PC-3 (cell line): ENCODE measurements at regions not wholly inside any gene's neighbourhood (a gene's known extent, or its start where the extent isn't known, plus 50 kb on each side); places are given as distances from the start of the nearest gene placed in this dataset.

Experiments used
- ATAC-seq: fragments of 200-7000 bp; cut with Tn5 transposase; 2 replicates; pipeline ENCODE4 v1.9.1; 2020; ENCODE audit warnings: mild to moderate bottlenecking, moderate library complexity
- BruUV-seq: library from RNA; stranded (reverse); fragments of 400-500 nt; replicated peaks from 2 replicates; lab custom pipeline; 2021; lab: Mats Ljungman, UMichigan
- CTCF ChIA-PET: fragments of 300-600 bp; sonication (Branson Sonifier 250); formaldehyde crosslinking; loops from one replicate; lab custom pipeline; 2022; ENCODE audit warnings: antibody characterized with exemption; lab: Charles Lee
- POLR2A ChIA-PET: fragments of 300-600 bp; sonication (Branson Sonifier 250); formaldehyde crosslinking; loops from one replicate; lab custom pipeline; 2022; ENCODE audit warnings: antibody characterized with exemption; ENCODE audit not compliant: unreplicated experiment; lab: Charles Lee
- DNase-seq: peaks from one replicate; pipeline ENCODE4 v3.0.0-alpha.2; 2015
- H2AFZ ChIP-seq: fragments of 300-600 bp; sonication (generic); 2 replicates; pipeline ENCODE4 v1.6.0; 2016; ENCODE audit warnings: antibody characterized with exemption, low read length
- H3F3A ChIP-seq: fragments of 300-600 bp; sonication (generic); one replicate; pipeline ENCODE4 v1.6.0; 2017; ENCODE audit warnings: antibody characterized with exemption, low read length, control low read depth, mild to moderate bottlenecking; ENCODE audit not compliant: unreplicated experiment
- H3K27ac ChIP-seq: fragments of 300-600 bp; sonication (generic); 2 replicates; pipeline ENCODE4 v1.5.1; 2016; ENCODE audit warnings: mild to moderate bottlenecking, low read length
- H3K27me3 ChIP-seq: fragments of 300-600 bp; sonication (generic); 2 replicates; pipeline ENCODE4 v1.6.1; 2016; ENCODE audit warnings: low read length, mixed read lengths
- H3K36me3 ChIP-seq: fragments of 300-600 bp; sonication (generic); 2 replicates; pipeline ENCODE4 v1.6.1; 2016; ENCODE audit warnings: low read depth, mixed run types, low read length, mixed read lengths
- H3K4me1 ChIP-seq: fragments of 300-600 bp; sonication (generic); 2 replicates; pipeline ENCODE4 v1.5.1; 2016; ENCODE audit warnings: low read length; ENCODE audit not compliant: insufficient read depth
- H3K4me2 ChIP-seq: fragments of 300-600 bp; sonication (generic); 2 replicates; pipeline ENCODE4 v1.6.0; 2016; ENCODE audit warnings: low read length
- H3K4me3 ChIP-seq: fragments of 300-600 bp; sonication (generic); 2 replicates; pipeline ENCODE4 v1.5.1; 2016; ENCODE audit warnings: mild to moderate bottlenecking, low read length, mixed read lengths
- H3K79me2 ChIP-seq: fragments of 300-600 bp; sonication (generic); 2 replicates; pipeline ENCODE4 v1.6.1; 2017; ENCODE audit warnings: low read length, mixed read lengths
- H3K9ac ChIP-seq: fragments of 300-600 bp; sonication (generic); 2 replicates; pipeline ENCODE4 v1.6.0; 2016; ENCODE audit warnings: mild to moderate bottlenecking, low read length
- H3K9me2 ChIP-seq: fragments of 300-600 bp; sonication (generic); replicated peaks from 2 replicates; pipeline ENCODE4 v1.6.1; 2016; ENCODE audit warnings: mixed run types, low read length, mixed read lengths
- H3K9me3 ChIP-seq: fragments of 300-600 bp; sonication (generic); 2 replicates; pipeline ENCODE4 v1.6.1; 2016; ENCODE audit warnings: low read length, mixed read lengths
- H4K20me1 ChIP-seq: fragments of 300-600 bp; sonication (generic); 2 replicates; pipeline ENCODE4 v1.6.1; 2016; ENCODE audit warnings: low read length, mixed read lengths
- EZH2 ChIP-seq: fragments of 300-600 bp; sonication (generic); IDR thresholded peaks from one replicate; pipeline ENCODE4 v1.6.1; 2017; ENCODE audit warnings: antibody characterized with exemption, mild to moderate bottlenecking, low read length; ENCODE audit not compliant: unreplicated experiment
- EZH2phosphoT487 ChIP-seq: fragments of 300-600 bp; sonication (generic); IDR thresholded peaks from 2 replicates; pipeline ENCODE4 v1.6.1; 2018; ENCODE audit warnings: mild to moderate bottlenecking, antibody characterized with exemption, low read length, borderline replicate concordance
- intact Hi-C: fragments of 100-400 bp; cut with micrococcal nuclease; formaldehyde crosslinking; loops from 2 replicates; pipeline ENCODE4 v1.9.0; 2023
- TF ChIP-seq, protein P1 (sequence below): fragments of 300-600 bp; sonication (generic); conservative IDR thresholded peaks from 2 replicates; pipeline ENCODE4 v1.5.1; 2017; ENCODE audit warnings: antibody characterized with exemption, low read depth, mild to moderate bottlenecking, low read length

DNA sequence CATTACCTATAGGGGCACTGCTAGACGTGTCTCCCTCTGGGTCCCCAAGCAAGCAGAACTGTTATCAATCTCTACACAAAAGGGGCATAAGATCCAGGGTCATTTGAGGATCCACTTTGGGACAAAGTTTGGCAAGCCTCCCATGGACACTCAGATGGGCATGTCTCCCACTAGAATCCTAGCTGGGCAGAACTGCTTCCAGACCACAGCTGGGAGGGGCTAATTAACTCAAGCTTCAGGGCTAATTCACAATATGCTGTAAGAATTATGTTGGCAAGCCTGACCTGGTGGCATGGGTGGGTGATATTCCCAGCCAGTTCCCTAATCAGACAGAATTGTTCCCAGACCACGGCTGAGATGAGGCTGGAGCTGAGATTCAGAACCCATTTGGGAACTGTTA lies 738.4 kb upstream of the FZD8 start:
- H2AFZ ChIP-seq: no peak overlapping the region
- H3K27ac ChIP-seq: no peak overlapping the region
- CTCF ChIA-PET: no interaction called here
- no TSS peak for BruUV-seq
- DNase-seq (no peak), ATAC-seq (no peak)
- POLR2A ChIA-PET: interaction anchor here (0.6 kb wide), 1 partner anchor 33 kb away, joined by 3 read pairs; no protein-coding TSS in a partner anchor
- H3K27me3 ChIP-seq: no peaks in the 10 kb centered on the region
- H3K4me3 ChIP-seq: no peak overlapping the region
- peaks cover 1% of the 10 kb centered on the region for H3K4me1 ChIP-seq
- no peaks in the 10 kb centered on the region for H3F3A ChIP-seq
- TF ChIP-seq EZH2: no peak
- TF ChIP-seq EZH2phosphoT487: no peak
- TF ChIP-seq, protein P1, sequence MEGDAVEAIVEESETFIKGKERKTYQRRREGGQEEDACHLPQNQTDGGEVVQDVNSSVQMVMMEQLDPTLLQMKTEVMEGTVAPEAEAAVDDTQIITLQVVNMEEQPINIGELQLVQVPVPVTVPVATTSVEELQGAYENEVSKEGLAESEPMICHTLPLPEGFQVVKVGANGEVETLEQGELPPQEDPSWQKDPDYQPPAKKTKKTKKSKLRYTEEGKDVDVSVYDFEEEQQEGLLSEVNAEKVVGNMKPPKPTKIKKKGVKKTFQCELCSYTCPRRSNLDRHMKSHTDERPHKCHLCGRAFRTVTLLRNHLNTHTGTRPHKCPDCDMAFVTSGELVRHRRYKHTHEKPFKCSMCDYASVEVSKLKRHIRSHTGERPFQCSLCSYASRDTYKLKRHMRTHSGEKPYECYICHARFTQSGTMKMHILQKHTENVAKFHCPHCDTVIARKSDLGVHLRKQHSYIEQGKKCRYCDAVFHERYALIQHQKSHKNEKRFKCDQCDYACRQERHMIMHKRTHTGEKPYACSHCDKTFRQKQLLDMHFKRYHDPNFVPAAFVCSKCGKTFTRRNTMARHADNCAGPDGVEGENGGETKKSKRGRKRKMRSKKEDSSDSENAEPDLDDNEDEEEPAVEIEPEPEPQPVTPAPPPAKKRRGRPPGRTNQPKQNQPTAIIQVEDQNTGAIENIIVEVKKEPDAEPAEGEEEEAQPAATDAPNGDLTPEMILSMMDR: no peak
- no peaks in the 10 kb centered on the region for H3K79me2 ChIP-seq
- no peak overlapping the region for H3K9ac ChIP-seq
- H3K36me3 ChIP-seq: no peaks in the 10 kb centered on the region
- no peaks in the 10 kb centered on the region for H3K9me3 ChIP-seq
- no peak overlapping the region for H3K4me2 ChIP-seq
- intact Hi-C loops: no loop called here
- H4K20me1 ChIP-seq: no peaks in the 10 kb centered on the region
- no peaks in the 10 kb centered on the region; the same call in 1 of the 2 replicates for H3K9me2 ChIP-seq

DNA sequence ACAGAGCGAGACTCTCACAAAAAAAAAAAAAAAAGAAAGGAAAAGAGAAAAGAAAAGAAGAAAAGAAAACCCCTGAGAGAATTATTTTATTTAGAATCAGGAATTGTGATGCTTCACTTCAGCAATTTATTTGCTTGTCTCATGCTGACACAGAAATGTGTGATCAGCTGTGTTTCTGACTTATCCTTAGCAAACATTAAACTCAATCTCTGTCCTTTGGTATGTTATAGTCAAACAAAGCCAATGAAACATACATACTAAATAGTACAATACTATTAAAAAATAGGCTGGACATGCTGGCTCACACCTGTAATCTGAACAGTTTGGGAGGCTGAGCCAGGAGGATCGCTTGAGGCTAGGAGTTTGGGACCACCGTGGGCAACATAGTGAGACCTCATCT lies 733.0 kb upstream of the FZD8 start:
- peak; percentile 99 for ATAC-seq
- Histone ChIP-seq H3K4me2 (no peak overlapping the region), H4K20me1 (no peaks in the 10 kb centered on the region), H3K4me1 (peaks cover 6% of the 10 kb centered on the region), H3K4me3 (no peak overlapping the region), H3K9me3 (no peaks in the 10 kb centered on the region), H3K79me2 (no peaks in the 10 kb centered on the region), H3K27me3 (no peaks in the 10 kb centered on the region), H3K9ac (no peak overlapping the region), H3K9me2 (no peaks in the 10 kb centered on the region), H2AFZ (peak overlapping the region; percentile 8), H3K27ac (0 out of 2 replicates have a peak overlapping the region, but pooled peaks have one; percentile 8), H3K36me3 (no peaks in the 10 kb centered on the region), H3F3A (no peaks in the 10 kb centered on the region)
- DNase-seq: peak; percentile 89
- ChIA-PET POLR2A (interaction anchor here (0.5 kb wide), 1 partner anchor 12 kb away, joined by 3 read pairs; no protein-coding TSS in a partner anchor), CTCF (interaction anchor here (0.7 kb wide), 2 partner anchors 16 to 90 kb away, joined by 6 to 11 read pairs; no protein-coding TSS in a partner anchor)
- TF ChIP-seq EZH2 (no peak), EZH2phosphoT487 (no peak)
- TF ChIP-seq, protein P1: no peak
- intact Hi-C loops: loop anchor here (1.0 kb wide), 1 partner anchor 203 kb away; no protein-coding TSS in a partner anchor
- BruUV-seq: no TSS peak

DNA sequence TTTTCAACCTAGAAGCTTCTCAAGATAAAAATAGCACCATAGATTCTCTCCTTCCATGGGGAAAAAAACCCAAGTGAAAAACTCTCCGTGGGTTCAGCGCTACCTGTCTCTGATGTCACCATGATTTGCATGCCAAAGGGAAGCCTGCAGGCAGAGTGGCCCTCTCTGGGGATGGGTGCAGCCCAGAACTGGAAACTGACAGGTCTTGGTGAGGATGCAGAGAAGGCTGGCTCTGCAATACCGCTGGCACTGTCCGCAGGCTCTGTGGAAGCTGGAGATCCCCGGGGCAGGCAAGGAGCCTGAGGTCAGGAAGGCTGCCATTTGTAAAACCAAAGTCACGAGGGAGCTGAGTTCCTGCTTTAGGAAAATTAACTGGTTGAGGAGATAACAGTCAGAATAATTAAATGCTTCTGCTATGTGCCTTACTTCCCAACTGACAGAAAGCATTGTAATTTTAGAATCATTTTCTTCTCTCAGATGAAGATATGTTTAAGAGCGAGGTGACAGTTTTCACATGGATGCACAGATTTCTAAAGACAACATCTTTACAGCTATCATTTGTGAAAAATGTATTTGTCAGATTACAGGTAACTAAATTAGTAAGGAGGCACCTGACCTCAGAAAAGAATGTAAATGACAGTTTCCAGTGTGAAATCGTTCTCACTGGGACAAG lies 731.5 kb upstream of the FZD8 start:
- H3K4me1 ChIP-seq: peaks cover 6% of the 10 kb centered on the region
- no peak for ATAC-seq
- H3K4me3 ChIP-seq: no peak overlapping the region
- no peaks in the 10 kb centered on the region for H3K79me2 ChIP-seq
- H3K9me3 ChIP-seq: no peaks in the 10 kb centered on the region
- H3K36me3 ChIP-seq: no peaks in the 10 kb centered on the region
- H4K20me1 ChIP-seq: no peaks in the 10 kb centered on the region
- H3F3A ChIP-seq: no peaks in the 10 kb centered on the region
- TF ChIP-seq EZH2 (no peak), EZH2phosphoT487 (no peak)
- TF ChIP-seq, protein P1: no peak
- ChIA-PET POLR2A (no interaction called here), CTCF (no interaction called here)
- H3K9ac ChIP-seq: no peak overlapping the region
- intact Hi-C loops: no loop called here
- DNase-seq: no peak
- no peak overlapping the region for H2AFZ ChIP-seq
- no peaks in the 10 kb centered on the region for H3K27me3 ChIP-seq
- H3K9me2 ChIP-seq: peaks cover 4% of the 10 kb centered on the region; the same call in 1 of the 2 replicates
- H3K27ac ChIP-seq: no peak overlapping the region
- no TSS peak for BruUV-seq
- no peak overlapping the region for H3K4me2 ChIP-seq
